ENCODE measurements at regions not wholly inside any gene's neighbourhood (a gene's known extent, or its start where the extent isn't known, plus 50 kb on each side); places are given as distances from the start of the nearest gene placed in this dataset.

GRCh38 chr6:872570-873125, 179.7 kb upstream of the EXOC2 start:
- no peak for ATAC-seq
- H3K4me2 ChIP-seq (ENCODE audit: control insufficient read depth, insufficient read depth): no peak overlapping the region
- TF ChIP-seq MAX (IDR thresholded peaks at IDR 0.05; ENCODE audit: low read depth, low read length) (no peak), ZNF217 (IDR thresholded peaks at IDR 0.05) (no peak), JUND (IDR thresholded peaks at IDR 0.05; ENCODE audit: low read depth, low read length) (no peak), TCF3 (IDR thresholded peaks at IDR 0.05; ENCODE audit: borderline replicate concordance, insufficient read depth, low read depth, low read length) (no peak), GATAD2B (conservative IDR thresholded peaks at IDR 0.05; ENCODE audit: low read depth) (no peak), SMAD5 (IDR thresholded peaks at IDR 0.05; ENCODE audit: low read depth) (no peak), JUNB (IDR thresholded peaks at IDR 0.05) (no peak)
- RAD21 ChIA-PET (ENCODE audit: unreplicated experiment): no interaction called here
- 74% methylated on average over 10 of the region's 10 CpGs for WGBS (ENCODE audit: insufficient coverage, insufficient replicate concordance, low lambda C conversion rate, missing lambda C conversion rate)
- H3K9me3 ChIP-seq (replicated peaks; ENCODE audit: control insufficient read depth, insufficient read depth, low read length): no peaks in the 10 kb centered on the region; the same call in 2 of the 3 replicates
- H3K79me2 ChIP-seq (ENCODE audit: control insufficient read depth, insufficient read depth, low read length): no peaks in the 10 kb centered on the region
- H4K20me1 ChIP-seq (ENCODE audit: control insufficient read depth, insufficient read depth): no peaks in the 10 kb centered on the region
- H3K36me3 ChIP-seq (ENCODE audit: control insufficient read depth in 2 of 2, insufficient read depth in 2 of 2, low read length in 1 of 2): no peaks in the 10 kb centered on the region
- in situ Hi-C loops (cut with MboI) (no loop called here), intact Hi-C loops (cut with micrococcal nuclease; ENCODE audit: unreplicated experiment) (no loop called here)
- no peak for FAIRE-seq
- BruUV-seq (replicated peaks): no TSS peak
- SMC1A ChIA-PET (ENCODE audit: uncharacterized antibody, unreplicated experiment): no interaction called here
- no peaks in the 10 kb centered on the region; a peak in 1 of 4 replicates for H3K27me3 ChIP-seq (replicated peaks in 1 of 2; ENCODE audit: control insufficient read depth in 2 of 2, insufficient read depth in 2 of 2, low read length in 1 of 2)
- POLR2A ChIA-PET: no interaction called here
- H3K4me3 ChIP-seq: no peak overlapping the region
- peaks cover 3% of the 10 kb centered on the region; the same call in 1 of the 2 replicates for H3K4me1 ChIP-seq (ENCODE audit: control insufficient read depth, insufficient read depth, low read length)
- H2AFZ ChIP-seq (ENCODE audit: control insufficient read depth, low read depth, low read length): no peak overlapping the region
- CTCF ChIA-PET: interaction anchor here (0.6 kb wide), 1 partner anchor 22 kb away, joined by 4 read pairs; no protein-coding TSS in a partner anchor
- no peak overlapping the region for H3K9ac ChIP-seq (ENCODE audit: control insufficient read depth, insufficient read depth, low read length)
- DNase-seq (ENCODE audit: low read depth, low spot score): no peak
- H3K27ac ChIP-seq (ENCODE audit: control insufficient read depth, insufficient read depth): no peak overlapping the region

- ATAC-seq: no peak
- intact Hi-C loops (cut with micrococcal nuclease; ENCODE audit: unreplicated experiment) (no loop called here), in situ Hi-C loops (cut with MboI) (no loop called here)
- no peaks in the 10 kb centered on the region; the same call in 2 of the 3 replicates for H3K9me3 ChIP-seq (replicated peaks; ENCODE audit: control insufficient read depth, insufficient read depth, low read length)
- H3K36me3 ChIP-seq (ENCODE audit: control insufficient read depth in 2 of 2, insufficient read depth in 2 of 2, low read length in 1 of 2): no peaks in the 10 kb centered on the region
- no peaks in the 10 kb centered on the region; a peak in 2 of 4 replicates for H3K27me3 ChIP-seq (replicated peaks in 1 of 2; ENCODE audit: control insufficient read depth in 2 of 2, insufficient read depth in 2 of 2, low read length in 1 of 2)
- ChIA-PET CTCF (no interaction called here), POLR2A (no interaction called here), RAD21 (ENCODE audit: unreplicated experiment) (no interaction called here), SMC1A (ENCODE audit: uncharacterized antibody, unreplicated experiment) (no interaction called here)
- H2AFZ ChIP-seq (ENCODE audit: control insufficient read depth, low read depth, low read length): no peak overlapping the region
- no peaks in the 10 kb centered on the region for H3K79me2 ChIP-seq (ENCODE audit: control insufficient read depth, insufficient read depth, low read length)
- no peak for DNase-seq (ENCODE audit: low read depth, low spot score)
- H3K4me2 ChIP-seq (ENCODE audit: control insufficient read depth, insufficient read depth): no peak overlapping the region
- FAIRE-seq: no peak
- H3K27ac ChIP-seq (ENCODE audit: control insufficient read depth, insufficient read depth): no peak overlapping the region
- H4K20me1 ChIP-seq (ENCODE audit: control insufficient read depth, insufficient read depth): no peaks in the 10 kb centered on the region
- BruUV-seq (replicated peaks): no TSS peak
- 49% methylated on average over 6 of the region's 6 CpGs for WGBS (ENCODE audit: insufficient coverage, insufficient replicate concordance, low lambda C conversion rate, missing lambda C conversion rate)
- no peak overlapping the region for H3K9ac ChIP-seq (ENCODE audit: control insufficient read depth, insufficient read depth, low read length)
- peaks cover 3% of the 10 kb centered on the region; the same call in 1 of the 2 replicates for H3K4me1 ChIP-seq (ENCODE audit: control insufficient read depth, insufficient read depth, low read length)
- no peak overlapping the region for H3K4me3 ChIP-seq
- peak; percentile 17; the same call in 1 of the 2 replicates for TF ChIP-seq SPI1 (IDR thresholded peaks at IDR 0.05; ENCODE audit: borderline replicate concordance, insufficient read depth, low read depth, low read length)
- no peak for TF ChIP-seq ZBTB40 (IDR thresholded peaks at IDR 0.05; ENCODE audit: borderline replicate concordance)
- no peak for TF ChIP-seq YY1 (IDR thresholded peaks at IDR 0.05; ENCODE audit: low read depth, low read length)
- TF ChIP-seq NKRF (conservative IDR thresholded peaks at IDR 0.05): no peak
- TF ChIP-seq RUNX3 (IDR thresholded peaks at IDR 0.05; ENCODE audit: low read length): peak; percentile 22; the same call in 1 of the 2 replicates
Observed at GRCh38 chr6:871503-871902, 178.6 kb upstream of the EXOC2 start.

All from GM12878 (cell line).